HCT116 (cell line): ENCODE measurements at regions not wholly inside any gene's neighbourhood (a gene's known extent, or its start where the extent isn't known, plus 50 kb on each side); places are given as distances from the start of the nearest gene placed in this dataset.

ENCODE experiments used
- CTCF ChIP-seq, 3 experiments: fragments of 200-600 bp in 1 of 3; sonication (generic) in 1 of 3; IDR thresholded peaks in 2 of 3; conservative IDR thresholded peaks in 1 of 3; 2 replicates each; pipeline ENCODE4 v1.5.1; 2012 to 2017; ENCODE audit warnings: low read depth in 2 of 3, low read length in 2 of 3, antibody characterized with exemption in 1 of 3, borderline replicate concordance in 1 of 3, control low read depth in 1 of 3, mild to moderate bottlenecking in 1 of 3, mixed read lengths in 1 of 3, mixed run types in 1 of 3, moderate library complexity in 1 of 3; ENCODE audit not compliant: insufficient read depth in 1 of 3
- EZH2 ChIP-seq: fragments of 200-600 bp; sonication (generic); IDR thresholded peaks from 2 replicates; pipeline ENCODE4 v1.6.1; 2017; ENCODE audit warnings: antibody characterized with exemption, mixed run types
- MAX ChIP-seq: IDR thresholded peaks from 2 replicates; pipeline ENCODE4 v1.6.1; 2012
- POLR2A ChIP-seq: IDR thresholded peaks from 2 replicates; pipeline ENCODE4 v1.7.0; 2011; ENCODE audit warnings: borderline replicate concordance; ENCODE audit not compliant: insufficient read depth, insufficient read length; ENCODE audit errors: extremely low read depth
- POLR2AphosphoS5 ChIP-seq: IDR thresholded peaks from 2 replicates; pipeline ENCODE4 v1.6.1; 2011; ENCODE audit warnings: mild to moderate bottlenecking, low read depth, low read length, moderate library complexity
- RAD21 ChIP-seq: IDR thresholded peaks from 2 replicates; pipeline ENCODE4 v1.6.1; 2012; ENCODE audit warnings: low read depth, mild to moderate bottlenecking
- REST ChIP-seq: IDR thresholded peaks from 2 replicates; pipeline ENCODE4 v1.6.1; 2012; ENCODE audit warnings: low read depth
- SP1 ChIP-seq: IDR thresholded peaks from 2 replicates; pipeline ENCODE4 v1.6.1; 2012; ENCODE audit warnings: low read depth
- TF ChIP-seq, protein P1 (sequence below): IDR thresholded peaks from 2 replicates; pipeline ENCODE4 v1.6.1; 2012
- TF ChIP-seq, protein P2 (sequence below): IDR thresholded peaks from 2 replicates; pipeline ENCODE4 v1.6.1; 2011; ENCODE audit warnings: mild to moderate bottlenecking, low read length, moderate library complexity; ENCODE audit not compliant: insufficient replicate concordance; ENCODE audit errors: extremely low read depth

DNA sequence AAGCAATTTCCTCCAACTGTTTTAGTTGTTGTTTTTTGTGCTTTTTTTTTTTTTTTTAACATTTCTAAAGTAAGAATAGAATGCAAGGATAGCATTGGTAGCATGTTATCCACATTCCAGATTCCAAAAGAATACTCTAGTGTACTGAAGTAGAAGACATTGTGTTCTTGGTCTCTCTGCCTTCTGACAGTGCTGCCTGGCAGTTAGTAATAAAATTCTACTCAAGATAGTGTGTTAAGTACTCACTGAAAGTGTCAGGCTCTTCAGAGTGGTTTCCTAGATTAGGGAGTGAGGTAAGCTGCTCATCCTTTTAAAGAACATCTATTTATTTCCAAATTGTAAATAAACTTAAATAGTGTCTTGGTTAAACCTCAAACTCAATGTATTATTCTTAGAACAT lies 253.7 kb downstream of the HNMT start:
- TF ChIP-seq CTCF (IDR thresholded peaks at IDR 0.05 in 2 of 3, conservative IDR thresholded peaks at IDR 0.05 in 1 of 3; ENCODE audit: borderline replicate concordance in 1 of 3, insufficient read depth in 1 of 3, low read depth in 2 of 3, low read length in 2 of 3) (no peak), RAD21 (no peak), MAX (no peak), EZH2 (no peak), POLR2A (no peak), POLR2AphosphoS5 (no peak), REST (no peak), SP1 (no peak)
- TF ChIP-seq, protein P1, sequence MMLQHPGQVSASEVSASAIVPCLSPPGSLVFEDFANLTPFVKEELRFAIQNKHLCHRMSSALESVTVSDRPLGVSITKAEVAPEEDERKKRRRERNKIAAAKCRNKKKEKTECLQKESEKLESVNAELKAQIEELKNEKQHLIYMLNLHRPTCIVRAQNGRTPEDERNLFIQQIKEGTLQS, result no peak
- TF ChIP-seq, protein P2, sequence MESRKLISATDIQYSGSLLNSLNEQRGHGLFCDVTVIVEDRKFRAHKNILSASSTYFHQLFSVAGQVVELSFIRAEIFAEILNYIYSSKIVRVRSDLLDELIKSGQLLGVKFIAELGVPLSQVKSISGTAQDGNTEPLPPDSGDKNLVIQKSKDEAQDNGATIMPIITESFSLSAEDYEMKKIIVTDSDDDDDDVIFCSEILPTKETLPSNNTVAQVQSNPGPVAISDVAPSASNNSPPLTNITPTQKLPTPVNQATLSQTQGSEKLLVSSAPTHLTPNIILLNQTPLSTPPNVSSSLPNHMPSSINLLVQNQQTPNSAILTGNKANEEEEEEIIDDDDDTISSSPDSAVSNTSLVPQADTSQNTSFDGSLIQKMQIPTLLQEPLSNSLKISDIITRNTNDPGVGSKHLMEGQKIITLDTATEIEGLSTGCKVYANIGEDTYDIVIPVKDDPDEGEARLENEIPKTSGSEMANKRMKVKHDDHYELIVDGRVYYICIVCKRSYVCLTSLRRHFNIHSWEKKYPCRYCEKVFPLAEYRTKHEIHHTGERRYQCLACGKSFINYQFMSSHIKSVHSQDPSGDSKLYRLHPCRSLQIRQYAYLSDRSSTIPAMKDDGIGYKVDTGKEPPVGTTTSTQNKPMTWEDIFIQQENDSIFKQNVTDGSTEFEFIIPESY, result no peak
